ENCODE measurements at regions not wholly inside any gene's neighbourhood (a gene's known extent, or its start where the extent isn't known, plus 50 kb on each side); places are given as distances from the start of the nearest gene placed in this dataset.

DNA sequence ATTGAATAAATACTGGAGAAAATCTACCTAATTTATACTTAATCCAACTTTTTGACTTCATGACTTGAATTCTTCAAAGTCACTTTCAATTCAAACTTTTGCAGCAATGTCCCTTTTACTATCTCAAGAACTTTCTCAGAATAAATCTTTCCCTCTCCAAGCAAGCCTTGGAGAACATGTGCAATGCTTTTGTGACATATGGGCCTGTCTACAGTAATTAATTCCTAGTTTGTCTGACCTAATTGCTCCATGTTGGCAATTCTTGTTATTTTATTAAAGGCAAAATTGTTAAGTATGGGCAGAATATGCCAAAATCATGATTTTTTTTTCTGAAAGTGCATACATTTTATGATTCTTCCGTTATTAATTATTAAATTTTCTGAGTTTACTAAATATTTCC is 1115.3 kb downstream of the PDHA2 start:
- in situ Hi-C loops (cut with MboI; ENCODE audit: low sequenced_read_pairs) (no loop called here), dilution Hi-C loops (cut with HindIII; ENCODE audit: low sequenced_read_pairs, unreplicated experiment) (no loop called here), intact Hi-C loops (cut with micrococcal nuclease) (no loop called here)
- no peak overlapping the region for H3K18ac ChIP-seq (ENCODE audit: low read depth, low read length)
- ChIA-PET CTCF (no interaction called here), POLR2A (ENCODE audit: unreplicated experiment) (no interaction called here)
- H3K79me1 ChIP-seq (ENCODE audit: low read depth in 1 of 2, low read length in 2 of 2) = no peaks in the 10 kb centered on the region
- WGBS, 2 experiments (ENCODE audit: extremely low coverage in 2 of 2, insufficient read length in 1 of 2) = no CpG with 5 or more reads among the region's 1 CpG
- no peaks in the 10 kb centered on the region for H4K20me1 ChIP-seq (ENCODE audit: insufficient read depth, low read length)
- H3K27me3 ChIP-seq (ENCODE audit: control insufficient read depth, insufficient read depth, low read length) = no peaks in the 10 kb centered on the region
- H2BK120ac ChIP-seq (ENCODE audit: low read depth, low read length) = no peak overlapping the region
- no peaks in the 10 kb centered on the region for H3K4me1 ChIP-seq (ENCODE audit: control insufficient read depth, insufficient read depth, low read length)
- no peak overlapping the region for H4K91ac ChIP-seq (ENCODE audit: insufficient read depth, low read depth, low read length)
- H2BK20ac ChIP-seq (ENCODE audit: low read depth, low read length) = no peak overlapping the region
- H3K27ac ChIP-seq (ENCODE audit: insufficient read depth, low read length) = no peak overlapping the region
- ATAC-seq (ENCODE audit: low read depth) (no peak), DNase-seq (no peak)
- no peak overlapping the region for H3K56ac ChIP-seq (ENCODE audit: extremely low read depth, insufficient read depth, low read length)
- no peak overlapping the region for H3K14ac ChIP-seq (replicated peaks; ENCODE audit: low read depth, low read length)
- no peak overlapping the region for H2AK9ac ChIP-seq (replicated peaks; ENCODE audit: low read depth, low read length, poor library complexity)
- no peak overlapping the region for H2AK5ac ChIP-seq (ENCODE audit: low read depth, low read length)
- H3K4me3 ChIP-seq (ENCODE audit: insufficient read depth, low read depth, low read length) = no peak overlapping the region
- H4K8ac ChIP-seq (ENCODE audit: low read depth in 2 of 2, low read length in 2 of 2) = no peak overlapping the region
- H3K4ac ChIP-seq (ENCODE audit: low read depth, low read length) = no peak overlapping the region
- peaks cover 8% of the 10 kb centered on the region for H3K9me3 ChIP-seq (ENCODE audit: control insufficient read depth, insufficient read depth, low read length)
- TF ChIP-seq BHLHE40 (IDR thresholded peaks at IDR 0.05; ENCODE audit: low read depth, low read length) (no peak), RFX5 (IDR thresholded peaks at IDR 0.05; ENCODE audit: low read depth, low read length) (no peak), RAD21 (IDR thresholded peaks at IDR 0.05; ENCODE audit: low read length) (no peak), CEBPB (IDR thresholded peaks at IDR 0.05; ENCODE audit: low read depth, low read length) (no peak), POLR2A (IDR thresholded peaks at IDR 0.05; ENCODE audit: low read depth, low read length) (no peak), CHD1 (IDR thresholded peaks at IDR 0.05; ENCODE audit: low read depth, low read length) (no peak), MAZ (IDR thresholded peaks at IDR 0.05; ENCODE audit: borderline replicate concordance, low read depth, low read length) (no peak), SMC3 (IDR thresholded peaks at IDR 0.05; ENCODE audit: low read depth, low read length) (no peak), MAFK (IDR thresholded peaks at IDR 0.05; ENCODE audit: low read depth, low read length) (no peak), MXI1 (IDR thresholded peaks at IDR 0.05; ENCODE audit: borderline replicate concordance, low read depth, low read length) (no peak), CTCF (conservative IDR thresholded peaks at IDR 0.05; ENCODE audit: low read depth, low read length) (no peak), FOS (IDR thresholded peaks at IDR 0.05; ENCODE audit: low read depth, low read length) (no peak), NFE2L2 (IDR thresholded peaks at IDR 0.05; ENCODE audit: low read depth, low read length) (no peak), RCOR1 (IDR thresholded peaks at IDR 0.05; ENCODE audit: insufficient replicate concordance, low read length) (no peak)
- TF ChIP-seq, protein P1, sequence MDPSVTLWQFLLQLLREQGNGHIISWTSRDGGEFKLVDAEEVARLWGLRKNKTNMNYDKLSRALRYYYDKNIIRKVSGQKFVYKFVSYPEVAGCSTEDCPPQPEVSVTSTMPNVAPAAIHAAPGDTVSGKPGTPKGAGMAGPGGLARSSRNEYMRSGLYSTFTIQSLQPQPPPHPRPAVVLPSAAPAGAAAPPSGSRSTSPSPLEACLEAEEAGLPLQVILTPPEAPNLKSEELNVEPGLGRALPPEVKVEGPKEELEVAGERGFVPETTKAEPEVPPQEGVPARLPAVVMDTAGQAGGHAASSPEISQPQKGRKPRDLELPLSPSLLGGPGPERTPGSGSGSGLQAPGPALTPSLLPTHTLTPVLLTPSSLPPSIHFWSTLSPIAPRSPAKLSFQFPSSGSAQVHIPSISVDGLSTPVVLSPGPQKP (IDR thresholded peaks at IDR 0.05; ENCODE audit: borderline replicate concordance, low read depth, low read length) = no peak
- TF ChIP-seq, protein P2, sequence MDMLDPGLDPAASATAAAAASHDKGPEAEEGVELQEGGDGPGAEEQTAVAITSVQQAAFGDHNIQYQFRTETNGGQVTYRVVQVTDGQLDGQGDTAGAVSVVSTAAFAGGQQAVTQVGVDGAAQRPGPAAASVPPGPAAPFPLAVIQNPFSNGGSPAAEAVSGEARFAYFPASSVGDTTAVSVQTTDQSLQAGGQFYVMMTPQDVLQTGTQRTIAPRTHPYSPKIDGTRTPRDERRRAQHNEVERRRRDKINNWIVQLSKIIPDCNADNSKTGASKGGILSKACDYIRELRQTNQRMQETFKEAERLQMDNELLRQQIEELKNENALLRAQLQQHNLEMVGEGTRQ (IDR thresholded peaks at IDR 0.05; ENCODE audit: low read depth, low read length) = no peak
- no peak overlapping the region for H2BK15ac ChIP-seq (ENCODE audit: low read depth, low read length)
- H3K36me3 ChIP-seq (ENCODE audit: control insufficient read depth, insufficient read depth, low read length) = no peaks in the 10 kb centered on the region
- no peak overlapping the region for H4K5ac ChIP-seq (ENCODE audit: low read depth, low read length)
- H2AFZ ChIP-seq (replicated peaks; ENCODE audit: low read length, poor library complexity) = no peak overlapping the region
- H3K23ac ChIP-seq (ENCODE audit: low read depth, low read length) = no peak overlapping the region
- H3K4me2 ChIP-seq (ENCODE audit: low read depth, low read length) = no peak overlapping the region
- no peaks in the 10 kb centered on the region for H3K9me1 ChIP-seq (ENCODE audit: insufficient read depth, low read length)
- H3K9ac ChIP-seq (ENCODE audit: low read depth, low read length) = no peak overlapping the region
- H2BK5ac ChIP-seq (ENCODE audit: low read depth, low read length, poor library complexity, severe bottlenecking) = no peak overlapping the region
- BruUV-seq (replicated peaks) = no TSS peak
